ENCODE measurements at regions not wholly inside any gene's neighbourhood (a gene's known extent, or its start where the extent isn't known, plus 50 kb on each side); places are given as distances from the start of the nearest gene placed in this dataset.
A peak's percentile ranks its signal among the peaks of the same experiment; 100 is the strongest.

DNA sequence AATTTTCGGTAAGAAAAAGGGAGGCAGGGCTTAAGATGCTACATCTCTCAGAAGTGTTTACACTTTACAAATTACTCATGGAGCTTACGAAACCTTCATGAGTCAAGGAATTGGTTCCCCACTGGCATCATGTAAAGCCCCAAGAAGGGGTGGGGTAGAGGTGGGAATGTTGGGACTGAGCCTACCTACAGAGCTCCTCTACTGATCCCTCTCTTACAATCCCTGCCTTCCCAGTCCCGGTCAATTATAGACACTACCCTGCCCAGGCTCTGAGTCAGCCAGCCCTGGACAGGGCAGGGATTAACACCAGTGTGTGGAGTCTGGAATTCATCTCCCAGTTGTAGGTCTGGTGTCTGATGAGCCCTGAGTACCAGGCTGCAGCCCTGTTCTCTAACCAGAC lies 248.9 kb downstream of the PAX3 start:
- H3K14ac ChIP-seq (replicated peaks; ENCODE audit: low read depth, low read length), result no peak overlapping the region
- POLR2A ChIA-PET (ENCODE audit: unreplicated experiment), result no interaction called here
- ATAC-seq (ENCODE audit: low read depth), result 0 out of 2 replicates have a peak, but pooled peaks have one; percentile 17
- no peaks in the 10 kb centered on the region for H3K27me3 ChIP-seq (ENCODE audit: control insufficient read depth, insufficient read depth, low read length)
- H3K79me1 ChIP-seq (ENCODE audit: low read depth in 1 of 2, low read length in 2 of 2), result no peaks in the 10 kb centered on the region
- no peaks in the 10 kb centered on the region for H3K36me3 ChIP-seq (ENCODE audit: control insufficient read depth, insufficient read depth, low read length)
- in situ Hi-C loops (cut with MboI; ENCODE audit: low sequenced_read_pairs), result loop anchor here (25.0 kb wide), 1 partner anchor 537 kb away; no protein-coding TSS in a partner anchor
- CTCF ChIA-PET, result interaction anchor here (0.6 kb wide), 1 partner anchor 279 kb away, joined by 3 read pairs; no protein-coding TSS in a partner anchor
- no TSS peak for BruUV-seq (replicated peaks)
- H3K4ac ChIP-seq (ENCODE audit: low read depth, low read length), result no peak overlapping the region
- no peak overlapping the region for H3K4me2 ChIP-seq (ENCODE audit: low read depth, low read length)
- no CpG with 5 or more reads among the region's 3 CpGs for WGBS, 2 experiments (ENCODE audit: extremely low coverage in 2 of 2, insufficient read length in 1 of 2)
- no peak overlapping the region for H4K8ac ChIP-seq (ENCODE audit: low read depth in 2 of 2, low read length in 2 of 2)
- no peaks in the 10 kb centered on the region for H3K9me3 ChIP-seq (ENCODE audit: control insufficient read depth, insufficient read depth, low read length)
- no peak overlapping the region for H2BK15ac ChIP-seq (ENCODE audit: low read depth, low read length)
- TF ChIP-seq, protein P1, sequence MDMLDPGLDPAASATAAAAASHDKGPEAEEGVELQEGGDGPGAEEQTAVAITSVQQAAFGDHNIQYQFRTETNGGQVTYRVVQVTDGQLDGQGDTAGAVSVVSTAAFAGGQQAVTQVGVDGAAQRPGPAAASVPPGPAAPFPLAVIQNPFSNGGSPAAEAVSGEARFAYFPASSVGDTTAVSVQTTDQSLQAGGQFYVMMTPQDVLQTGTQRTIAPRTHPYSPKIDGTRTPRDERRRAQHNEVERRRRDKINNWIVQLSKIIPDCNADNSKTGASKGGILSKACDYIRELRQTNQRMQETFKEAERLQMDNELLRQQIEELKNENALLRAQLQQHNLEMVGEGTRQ (IDR thresholded peaks at IDR 0.05; ENCODE audit: low read depth, low read length), result no peak
- no peak for TF ChIP-seq CTCF (conservative IDR thresholded peaks at IDR 0.05; ENCODE audit: low read depth, low read length)
- no peak for TF ChIP-seq MAZ (IDR thresholded peaks at IDR 0.05; ENCODE audit: borderline replicate concordance, low read depth, low read length)
- no peak for TF ChIP-seq NFE2L2 (IDR thresholded peaks at IDR 0.05; ENCODE audit: low read depth, low read length)
- no peak for TF ChIP-seq FOS (IDR thresholded peaks at IDR 0.05; ENCODE audit: low read depth, low read length)
- no peak for TF ChIP-seq SMC3 (IDR thresholded peaks at IDR 0.05; ENCODE audit: low read depth, low read length)
- TF ChIP-seq RAD21 (IDR thresholded peaks at IDR 0.05; ENCODE audit: low read length), result no peak
- TF ChIP-seq POLR2A (IDR thresholded peaks at IDR 0.05; ENCODE audit: low read depth, low read length), result no peak
- TF ChIP-seq BHLHE40 (IDR thresholded peaks at IDR 0.05; ENCODE audit: low read depth, low read length), result no peak
- H2BK120ac ChIP-seq (ENCODE audit: low read depth, low read length), result no peak overlapping the region
- no peak overlapping the region for H2BK20ac ChIP-seq (ENCODE audit: low read depth, low read length)
- dilution Hi-C loops (cut with HindIII; ENCODE audit: low sequenced_read_pairs, unreplicated experiment), result no loop called here
- no peak overlapping the region for H4K91ac ChIP-seq (ENCODE audit: insufficient read depth, low read depth, low read length)
- H3K4me3 ChIP-seq (ENCODE audit: insufficient read depth, low read depth, low read length), result no peak overlapping the region
- H3K18ac ChIP-seq (ENCODE audit: low read depth, low read length), result no peak overlapping the region
- H2AK9ac ChIP-seq (replicated peaks; ENCODE audit: low read depth, low read length, poor library complexity), result no peak overlapping the region
- H3K9ac ChIP-seq (ENCODE audit: low read depth, low read length), result no peak overlapping the region
- peak; percentile 23 for DNase-seq
- intact Hi-C loops (cut with micrococcal nuclease), result loop anchor here (10.0 kb wide), 1 partner anchor 855 kb away; no protein-coding TSS in a partner anchor
- H3K9me1 ChIP-seq (ENCODE audit: insufficient read depth, low read length), result no peaks in the 10 kb centered on the region
- no peaks in the 10 kb centered on the region for H3K4me1 ChIP-seq (ENCODE audit: control insufficient read depth, insufficient read depth, low read length)
- H3K27ac ChIP-seq (ENCODE audit: insufficient read depth, low read length), result no peak overlapping the region
- H2AK5ac ChIP-seq (ENCODE audit: low read depth, low read length), result no peak overlapping the region
- peak overlapping the region; percentile 18 for H2AFZ ChIP-seq (replicated peaks; ENCODE audit: low read length, poor library complexity)
- H4K20me1 ChIP-seq (ENCODE audit: insufficient read depth, low read length), result no peaks in the 10 kb centered on the region
- H4K5ac ChIP-seq (ENCODE audit: low read depth, low read length), result no peak overlapping the region
- H2BK5ac ChIP-seq (ENCODE audit: low read depth, low read length, poor library complexity, severe bottlenecking), result no peak overlapping the region
- H3K56ac ChIP-seq (ENCODE audit: extremely low read depth, insufficient read depth, low read length), result no peak overlapping the region
- H3K23ac ChIP-seq (ENCODE audit: low read depth, low read length), result no peak overlapping the region
